ENCODE measurements at regions not wholly inside any gene's neighbourhood (a gene's known extent, or its start where the extent isn't known, plus 50 kb on each side); places are given as distances from the start of the nearest gene placed in this dataset.

GRCh38 chr2:19811186-19811585, 90.6 kb downstream of the TTC32 start:
- no peak for TF ChIP-seq EZH2 (IDR thresholded peaks at IDR 0.05; ENCODE audit: borderline replicate concordance, low read length)
- TF ChIP-seq, protein P1, sequence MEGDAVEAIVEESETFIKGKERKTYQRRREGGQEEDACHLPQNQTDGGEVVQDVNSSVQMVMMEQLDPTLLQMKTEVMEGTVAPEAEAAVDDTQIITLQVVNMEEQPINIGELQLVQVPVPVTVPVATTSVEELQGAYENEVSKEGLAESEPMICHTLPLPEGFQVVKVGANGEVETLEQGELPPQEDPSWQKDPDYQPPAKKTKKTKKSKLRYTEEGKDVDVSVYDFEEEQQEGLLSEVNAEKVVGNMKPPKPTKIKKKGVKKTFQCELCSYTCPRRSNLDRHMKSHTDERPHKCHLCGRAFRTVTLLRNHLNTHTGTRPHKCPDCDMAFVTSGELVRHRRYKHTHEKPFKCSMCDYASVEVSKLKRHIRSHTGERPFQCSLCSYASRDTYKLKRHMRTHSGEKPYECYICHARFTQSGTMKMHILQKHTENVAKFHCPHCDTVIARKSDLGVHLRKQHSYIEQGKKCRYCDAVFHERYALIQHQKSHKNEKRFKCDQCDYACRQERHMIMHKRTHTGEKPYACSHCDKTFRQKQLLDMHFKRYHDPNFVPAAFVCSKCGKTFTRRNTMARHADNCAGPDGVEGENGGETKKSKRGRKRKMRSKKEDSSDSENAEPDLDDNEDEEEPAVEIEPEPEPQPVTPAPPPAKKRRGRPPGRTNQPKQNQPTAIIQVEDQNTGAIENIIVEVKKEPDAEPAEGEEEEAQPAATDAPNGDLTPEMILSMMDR (IDR thresholded peaks at IDR 0.05; ENCODE audit: low read length), result no peak
- Histone ChIP-seq H3K27ac (ENCODE audit: low read depth, low read length, poor library complexity, severe bottlenecking) (no peak overlapping the region), H3K36me3 (ENCODE audit: insufficient read depth, low read length) (no peaks in the 10 kb centered on the region), H3K4me3 (ENCODE audit: low read depth, low read length, poor library complexity, severe bottlenecking) (no peak overlapping the region), H3K4me2 (ENCODE audit: low read length) (no peak overlapping the region), H3F3A (ENCODE audit: insufficient read depth, low read length) (no peaks in the 10 kb centered on the region), H4K20me1 (ENCODE audit: insufficient read depth, low read length) (no peaks in the 10 kb centered on the region), H3K9me2 (ENCODE audit: low read depth, low read length) (no peaks in the 10 kb centered on the region), H3K4me1 (ENCODE audit: insufficient read depth, low read length, severe bottlenecking) (no peaks in the 10 kb centered on the region), H2AFZ (ENCODE audit: low read length) (no peak overlapping the region), H3K27me3 (ENCODE audit: insufficient read depth, low read length) (no peaks in the 10 kb centered on the region; the same call in 1 of the 2 replicates), H3K9ac (ENCODE audit: low read length) (no peak overlapping the region), H3K79me2 (ENCODE audit: insufficient read depth, low read length) (no peaks in the 10 kb centered on the region), H3K9me3 (ENCODE audit: low read length) (no peaks in the 10 kb centered on the region)

DNA sequence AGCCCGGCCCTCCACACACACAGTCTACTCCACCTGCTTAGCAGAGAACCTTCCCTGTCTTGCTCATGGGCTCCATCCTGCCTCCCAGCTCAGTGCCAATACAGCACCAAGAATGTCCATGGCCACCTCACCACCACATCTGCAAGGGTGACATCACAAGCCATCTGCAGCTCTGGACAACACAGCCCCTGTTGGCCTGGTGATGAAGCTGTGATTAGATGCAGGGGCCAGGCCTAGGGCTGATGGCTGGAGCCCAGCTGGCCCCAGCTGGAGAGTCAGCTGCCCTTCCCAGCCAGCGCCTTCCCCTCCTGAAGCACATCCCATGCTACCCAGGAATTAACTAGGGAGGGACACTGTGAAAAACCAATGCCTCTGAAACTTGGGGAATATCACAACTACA, 91.1 kb downstream of the TTC32 start:
- Histone ChIP-seq H3K9me2 (ENCODE audit: low read depth, low read length) (no peaks in the 10 kb centered on the region), H3K27ac (ENCODE audit: low read depth, low read length, poor library complexity, severe bottlenecking) (no peak overlapping the region), H3K9ac (ENCODE audit: low read length) (no peak overlapping the region), H3K9me3 (ENCODE audit: low read length) (no peaks in the 10 kb centered on the region), H3K4me1 (ENCODE audit: insufficient read depth, low read length, severe bottlenecking) (no peaks in the 10 kb centered on the region), H3K27me3 (ENCODE audit: insufficient read depth, low read length) (no peaks in the 10 kb centered on the region; the same call in 1 of the 2 replicates), H2AFZ (ENCODE audit: low read length) (no peak overlapping the region), H4K20me1 (ENCODE audit: insufficient read depth, low read length) (no peaks in the 10 kb centered on the region), H3K36me3 (ENCODE audit: insufficient read depth, low read length) (no peaks in the 10 kb centered on the region), H3F3A (ENCODE audit: insufficient read depth, low read length) (no peaks in the 10 kb centered on the region), H3K79me2 (ENCODE audit: insufficient read depth, low read length) (no peaks in the 10 kb centered on the region), H3K4me3 (ENCODE audit: low read depth, low read length, poor library complexity, severe bottlenecking) (no peak overlapping the region), H3K4me2 (ENCODE audit: low read length) (no peak overlapping the region)
- TF ChIP-seq EZH2 (IDR thresholded peaks at IDR 0.05; ENCODE audit: borderline replicate concordance, low read length), result no peak
- TF ChIP-seq, protein P1 (IDR thresholded peaks at IDR 0.05; ENCODE audit: low read length), result no peak

DNA sequence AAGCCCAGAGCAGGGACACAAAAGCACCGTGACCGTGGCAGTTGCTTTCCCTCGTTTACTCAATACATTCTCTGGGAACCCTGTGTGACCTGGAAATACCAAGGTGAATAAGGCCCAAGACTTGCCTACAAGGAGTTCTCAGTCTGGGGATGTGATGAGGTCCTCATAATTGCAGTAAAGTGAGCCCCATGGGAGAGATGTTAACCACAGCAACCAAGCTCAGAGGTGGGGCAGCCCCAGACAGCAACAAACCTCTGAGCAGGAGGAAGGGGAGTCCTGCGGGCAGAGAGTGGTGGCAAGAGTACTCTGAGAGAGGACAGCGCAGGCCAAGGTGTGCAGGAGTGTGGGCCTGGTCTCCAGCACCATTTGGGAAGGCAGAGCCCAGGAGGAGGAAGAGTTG, 91.6 kb downstream of the TTC32 start:
- Histone ChIP-seq H3K27ac (ENCODE audit: low read depth, low read length, poor library complexity, severe bottlenecking) (no peak overlapping the region), H3K36me3 (ENCODE audit: insufficient read depth, low read length) (no peaks in the 10 kb centered on the region), H3K27me3 (ENCODE audit: insufficient read depth, low read length) (no peaks in the 10 kb centered on the region; the same call in 1 of the 2 replicates), H3K9ac (ENCODE audit: low read length) (no peak overlapping the region), H3K4me2 (ENCODE audit: low read length) (no peak overlapping the region), H3K9me2 (ENCODE audit: low read depth, low read length) (no peaks in the 10 kb centered on the region), H3K4me3 (ENCODE audit: low read depth, low read length, poor library complexity, severe bottlenecking) (no peak overlapping the region), H4K20me1 (ENCODE audit: insufficient read depth, low read length) (no peaks in the 10 kb centered on the region), H2AFZ (ENCODE audit: low read length) (no peak overlapping the region), H3K9me3 (ENCODE audit: low read length) (no peaks in the 10 kb centered on the region), H3K4me1 (ENCODE audit: insufficient read depth, low read length, severe bottlenecking) (no peaks in the 10 kb centered on the region), H3F3A (ENCODE audit: insufficient read depth, low read length) (no peaks in the 10 kb centered on the region), H3K79me2 (ENCODE audit: insufficient read depth, low read length) (no peaks in the 10 kb centered on the region)
- TF ChIP-seq, protein P1 (IDR thresholded peaks at IDR 0.05; ENCODE audit: low read length), result no peak
- TF ChIP-seq EZH2 (IDR thresholded peaks at IDR 0.05; ENCODE audit: borderline replicate concordance, low read length), result no peak

Data from OCI-LY1 (cell line).